ENCODE measurements at regions not wholly inside any gene's neighbourhood (a gene's known extent, or its start where the extent isn't known, plus 50 kb on each side); places are given as distances from the start of the nearest gene placed in this dataset.

DNA sequence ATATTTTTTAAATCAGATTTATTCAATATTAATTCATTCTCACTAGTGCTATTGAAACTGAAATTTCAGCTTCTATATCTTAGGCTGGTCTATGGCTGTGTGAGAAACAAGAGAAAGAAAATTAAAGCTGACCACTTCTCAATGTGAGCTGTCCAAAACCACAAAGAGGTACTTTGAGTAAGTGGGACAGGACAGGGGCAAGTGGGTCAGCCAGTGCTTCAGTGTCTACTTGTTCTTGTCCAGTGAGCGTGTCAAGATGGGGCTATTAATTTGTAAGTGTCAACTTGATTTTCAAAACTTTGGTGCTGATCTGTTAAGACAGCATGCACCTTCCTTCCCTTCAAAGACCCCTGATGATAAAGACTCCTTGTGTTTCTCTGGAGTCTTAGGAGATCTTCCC lies 533.9 kb downstream of the PLPP3 start:
- TF ChIP-seq, protein P1, sequence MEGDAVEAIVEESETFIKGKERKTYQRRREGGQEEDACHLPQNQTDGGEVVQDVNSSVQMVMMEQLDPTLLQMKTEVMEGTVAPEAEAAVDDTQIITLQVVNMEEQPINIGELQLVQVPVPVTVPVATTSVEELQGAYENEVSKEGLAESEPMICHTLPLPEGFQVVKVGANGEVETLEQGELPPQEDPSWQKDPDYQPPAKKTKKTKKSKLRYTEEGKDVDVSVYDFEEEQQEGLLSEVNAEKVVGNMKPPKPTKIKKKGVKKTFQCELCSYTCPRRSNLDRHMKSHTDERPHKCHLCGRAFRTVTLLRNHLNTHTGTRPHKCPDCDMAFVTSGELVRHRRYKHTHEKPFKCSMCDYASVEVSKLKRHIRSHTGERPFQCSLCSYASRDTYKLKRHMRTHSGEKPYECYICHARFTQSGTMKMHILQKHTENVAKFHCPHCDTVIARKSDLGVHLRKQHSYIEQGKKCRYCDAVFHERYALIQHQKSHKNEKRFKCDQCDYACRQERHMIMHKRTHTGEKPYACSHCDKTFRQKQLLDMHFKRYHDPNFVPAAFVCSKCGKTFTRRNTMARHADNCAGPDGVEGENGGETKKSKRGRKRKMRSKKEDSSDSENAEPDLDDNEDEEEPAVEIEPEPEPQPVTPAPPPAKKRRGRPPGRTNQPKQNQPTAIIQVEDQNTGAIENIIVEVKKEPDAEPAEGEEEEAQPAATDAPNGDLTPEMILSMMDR (IDR thresholded peaks at IDR 0.05; ENCODE audit: low read length): no peak
- TF ChIP-seq EZH2 (IDR thresholded peaks at IDR 0.05; ENCODE audit: borderline replicate concordance, low read length): no peak
